ENCODE measurements at regions not wholly inside any gene's neighbourhood (a gene's known extent, or its start where the extent isn't known, plus 50 kb on each side); places are given as distances from the start of the nearest gene placed in this dataset.

GRCh38 chrX:39283239-39283638 lies 482.0 kb downstream of the MID1IP1 start:
- H3K4me1 ChIP-seq: no peaks in the 10 kb centered on the region

GRCh38 chrX:39288592-39288991 lies 487.3 kb downstream of the MID1IP1 start:
- Histone ChIP-seq H3K9me3 (peaks cover 0 to 10% (median 7%) of the 10 kb centered on the region in 11 donors), H3K36me3 (no peaks in the 10 kb centered on the region), H3K27me3 (peaks cover 0 to 6% (median 0%) of the 10 kb centered on the region in 7 donors), H3K4me3 (no peak overlapping the region), H3K27ac (no peak overlapping the region), H3K4me1 (no peaks in the 10 kb centered on the region)
- ATAC-seq (no peak), DNase-seq (no peak)
- WGBS, 2 donors: 90 to 97% methylated on average over 3 of the region's 3 CpGs
- TF ChIP-seq CTCF (IDR thresholded peaks at IDR 0.05): no peak
- intact Hi-C loops (cut with DNase I): no loop called here

More at GRCh38 chrX:39283239-39283638, 482.0 kb downstream of the MID1IP1 start:
- DNase-seq (no peak), ATAC-seq (no peak)
- H3K4me3 ChIP-seq: no peak overlapping the region
- H3K27me3 ChIP-seq: peaks cover 0 to 6% (median 0%) of the 10 kb centered on the region in 7 donors
- no peak overlapping the region for H3K27ac ChIP-seq
- intact Hi-C loops (cut with DNase I): no loop called here
- H3K36me3 ChIP-seq: no peaks in the 10 kb centered on the region
- no peak for TF ChIP-seq CTCF (IDR thresholded peaks at IDR 0.05)
- peaks cover 0 to 32% (median 17%) of the 10 kb centered on the region in 11 donors for H3K9me3 ChIP-seq

GRCh38 chrX:39289827-39290226 lies 488.6 kb downstream of the MID1IP1 start:
- ATAC-seq (no peak), DNase-seq (no peak)
- Histone ChIP-seq H3K36me3 (no peaks in the 10 kb centered on the region), H3K9me3 (no peaks in the 10 kb centered on the region), H3K4me3 (no peak overlapping the region), H3K4me1 (no peaks in the 10 kb centered on the region), H3K27me3 (peaks cover 0 to 6% (median 0%) of the 10 kb centered on the region in 7 donors), H3K27ac (no peak overlapping the region)
- TF ChIP-seq CTCF (IDR thresholded peaks at IDR 0.05): no peak
- 97 to 98% methylated on average over 4 of the region's 4 CpGs for WGBS, 2 donors
- intact Hi-C loops (cut with DNase I): no loop called here

- no peak overlapping the region for H3K4me3 ChIP-seq
- H3K4me1 ChIP-seq: no peaks in the 10 kb centered on the region
- no peaks in the 10 kb centered on the region for H3K27me3 ChIP-seq
- 94 to 95% methylated on average over 3 of the region's 3 CpGs for WGBS, 2 donors
- no peak overlapping the region for H3K27ac ChIP-seq
- TF ChIP-seq CTCF (IDR thresholded peaks at IDR 0.05): no peak
- no peak for DNase-seq
- intact Hi-C loops (cut with DNase I): no loop called here
- H3K9me3 ChIP-seq: no peaks in the 10 kb centered on the region
- ATAC-seq: no peak
- H3K36me3 ChIP-seq: no peaks in the 10 kb centered on the region
Observed at GRCh38 chrX:39293203-39293602, 491.9 kb downstream of the MID1IP1 start.

All from heart right ventricle (tissue), 16 donors.